22Rv1 (cell line): ENCODE measurements at regions not wholly inside any gene's neighbourhood (a gene's known extent, or its start where the extent isn't known, plus 50 kb on each side); places are given as distances from the start of the nearest gene placed in this dataset.

ENCODE experiments used
- CTCF ChIP-seq: fragments of 450-650 bp; IDR thresholded peaks from 2 replicates; pipeline ENCODE4 v1.5.1; 2017; ENCODE audit warnings: mild to moderate bottlenecking
- ZFX ChIP-seq: fragments of 450-650 bp; IDR thresholded peaks from 2 replicates; pipeline ENCODE4 v1.6.1; 2017; ENCODE audit warnings: antibody characterized with exemption, borderline replicate concordance

- no peak for TF ChIP-seq CTCF
- no peak for TF ChIP-seq ZFX
These were observed 165.4 kb upstream of the CPNE8 start for GRCh38 chr12:39070775-39071174.
